ENCODE measurements at regions not wholly inside any gene's neighbourhood (a gene's known extent, or its start where the extent isn't known, plus 50 kb on each side); places are given as distances from the start of the nearest gene placed in this dataset.

DNA sequence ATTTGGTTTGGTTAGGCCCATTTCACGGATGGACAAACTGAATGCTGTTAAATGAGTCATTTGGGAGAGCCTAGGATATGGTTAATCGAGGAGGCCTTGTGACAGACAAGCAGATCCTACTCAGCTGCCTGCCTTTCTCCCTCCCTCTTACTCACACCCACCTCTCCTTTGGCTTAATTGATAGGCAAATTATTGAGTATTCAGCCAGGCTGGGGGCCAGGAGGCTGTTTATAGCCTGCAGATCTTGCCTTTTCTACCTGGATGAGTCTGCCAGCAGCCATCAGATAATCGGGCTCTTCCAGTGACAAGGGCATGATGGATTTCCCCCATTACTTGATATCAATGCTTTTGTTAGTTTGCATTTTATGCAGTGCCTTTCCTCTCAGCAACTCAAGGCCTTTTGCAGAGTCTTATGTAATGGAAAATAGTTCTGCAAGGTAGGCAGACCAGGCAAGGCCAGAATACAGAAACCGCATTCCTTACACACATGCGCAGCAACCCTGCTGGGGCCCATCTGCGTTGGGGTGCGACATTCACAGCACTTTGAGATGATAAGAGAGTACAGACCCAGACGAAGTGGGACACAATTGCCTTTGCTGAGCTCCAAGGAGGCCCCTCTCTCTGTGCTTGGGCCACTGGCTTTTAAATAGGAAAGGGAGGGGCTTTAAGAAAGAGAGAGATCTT is 96.2 kb upstream of the ATP6AP2 start:
- DNase-seq: no peak

DNA sequence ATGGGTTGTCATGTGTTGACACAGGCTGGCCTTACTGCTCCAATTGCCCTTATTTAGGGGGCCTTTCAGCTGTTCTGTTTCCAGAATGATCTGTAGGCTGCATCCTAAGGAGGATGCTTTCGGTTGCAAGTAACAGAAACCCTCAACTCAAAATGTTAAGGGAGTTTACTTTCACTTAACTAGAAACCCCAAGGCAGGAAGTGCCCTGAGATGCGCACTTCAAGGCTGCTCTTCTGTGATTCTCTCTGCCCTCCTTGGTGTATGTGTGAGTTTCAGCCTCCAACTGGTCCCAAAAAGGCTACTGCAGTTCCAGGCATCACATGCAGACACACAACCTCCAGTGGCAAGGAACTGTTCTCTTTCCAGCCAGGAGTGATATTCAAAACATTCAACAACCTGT is 97.3 kb upstream of the ATP6AP2 start:
- DNase-seq: no peak

DNA sequence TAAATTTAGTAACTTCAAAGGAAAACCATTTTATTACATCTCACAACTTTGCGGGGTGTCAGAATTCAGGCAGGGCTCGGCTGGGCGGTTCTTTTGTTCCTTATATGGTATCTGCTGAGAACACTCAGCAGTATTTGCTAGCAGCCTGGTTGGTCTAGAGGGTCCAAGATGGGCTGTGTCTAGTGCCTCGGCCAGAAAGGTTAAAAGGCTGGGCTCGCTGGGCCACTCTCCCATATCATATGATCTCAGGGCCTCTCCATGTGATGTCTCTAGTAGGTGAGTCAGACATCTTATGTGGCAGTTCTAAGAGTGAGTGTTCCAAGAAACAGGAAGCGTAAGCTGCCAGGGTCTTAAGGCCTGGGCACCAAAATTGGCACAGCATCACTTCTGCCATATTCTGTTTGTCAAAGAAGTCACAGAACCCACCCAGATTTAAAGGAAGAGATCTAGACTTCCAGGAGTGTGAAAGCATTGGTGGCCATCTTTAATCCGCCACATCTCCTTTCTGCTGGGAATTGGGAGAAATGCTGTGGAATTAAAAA is 100.9 kb upstream of the ATP6AP2 start:
- DNase-seq: no peak

DNA sequence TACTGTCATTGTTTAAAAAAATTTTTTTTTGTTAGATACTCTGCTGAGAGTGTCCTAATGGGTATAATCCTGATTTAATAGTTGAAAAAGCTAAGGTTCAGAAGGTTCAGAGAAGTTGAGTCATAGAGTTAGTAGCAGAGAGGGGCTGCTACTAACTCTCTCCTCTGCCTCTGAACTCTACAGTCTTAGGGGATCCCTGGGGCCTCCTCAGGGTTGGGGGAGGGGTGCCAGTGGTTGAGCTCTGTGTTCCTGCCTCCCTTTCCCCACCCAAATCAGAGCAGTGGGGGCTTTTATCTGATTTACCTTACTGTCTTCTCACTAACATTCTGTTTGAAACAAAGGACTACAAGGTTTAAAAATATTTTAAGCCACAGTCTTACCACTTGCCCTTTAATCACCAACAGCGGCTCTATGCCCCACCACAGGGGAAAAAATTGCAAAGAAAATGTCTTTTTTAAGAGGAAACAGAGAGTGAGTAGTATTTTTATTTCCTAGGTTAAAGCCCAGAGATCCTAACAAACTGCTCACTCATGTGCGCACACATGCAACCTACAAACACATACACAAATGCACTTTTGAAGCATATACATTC is 102.2 kb upstream of the ATP6AP2 start:
- no peak for DNase-seq

DNA sequence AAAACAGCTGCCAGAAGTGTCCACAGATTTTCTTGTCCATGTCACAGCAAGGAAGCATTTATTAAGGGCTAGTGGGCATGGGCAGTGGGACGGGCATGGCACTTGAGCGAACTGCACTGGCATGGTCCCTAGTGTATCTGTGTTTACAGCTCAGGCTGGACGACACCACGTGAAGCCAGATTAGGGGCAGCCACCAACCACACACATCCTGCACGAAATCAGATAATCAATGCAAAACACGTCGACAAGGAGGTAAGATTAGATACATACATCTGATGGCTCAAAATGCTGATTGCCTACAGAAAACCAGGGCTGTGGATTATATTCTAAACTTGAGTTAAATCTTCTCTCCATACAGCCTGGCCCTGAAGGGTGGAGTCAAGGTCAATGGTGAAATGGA is 103.8 kb upstream of the ATP6AP2 start:
- peak; percentile 5 for DNase-seq

DNA sequence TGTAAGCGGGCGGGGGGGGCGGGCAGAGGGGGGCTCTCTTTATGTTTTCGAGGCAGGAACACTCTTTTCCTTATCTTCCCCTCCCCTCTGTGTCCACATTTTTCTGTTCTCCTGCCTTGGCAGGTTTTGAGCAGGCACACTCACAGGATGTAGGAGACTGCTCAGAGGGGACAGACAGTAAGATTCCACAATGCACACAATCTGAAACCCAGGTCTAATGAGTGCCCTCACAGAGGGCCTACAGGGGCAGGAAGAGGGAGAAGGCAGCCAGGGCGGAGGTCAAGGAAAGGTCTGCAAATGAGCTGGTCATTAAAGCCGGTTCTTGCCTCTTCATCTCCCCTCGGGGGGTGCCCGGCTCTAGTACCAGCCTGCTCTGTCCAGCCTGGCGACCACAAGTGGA is 106.1 kb upstream of the ATP6AP2 start:
- DNase-seq: no peak

DNA sequence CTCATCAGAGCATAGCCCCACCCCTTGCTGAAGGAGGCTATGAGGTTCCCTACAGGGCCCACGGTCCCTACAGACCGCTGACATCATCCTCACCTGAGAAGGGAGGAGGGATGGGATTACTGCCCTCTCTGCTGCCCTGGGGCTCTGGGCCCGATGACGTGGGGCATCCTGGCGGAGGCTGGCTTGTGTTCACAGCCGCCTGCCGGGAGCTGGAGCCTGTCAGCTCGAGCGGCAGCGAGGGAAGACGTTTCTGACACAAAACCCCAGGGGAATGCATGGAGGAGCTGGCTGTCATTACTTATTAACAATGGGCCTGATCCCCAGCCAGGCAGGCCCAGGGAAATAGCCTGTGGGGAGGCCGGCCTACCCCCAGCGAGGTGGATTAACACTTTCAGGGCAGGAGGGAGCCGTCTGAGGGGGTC is 106.6 kb upstream of the ATP6AP2 start:
- no peak for DNase-seq

DNA sequence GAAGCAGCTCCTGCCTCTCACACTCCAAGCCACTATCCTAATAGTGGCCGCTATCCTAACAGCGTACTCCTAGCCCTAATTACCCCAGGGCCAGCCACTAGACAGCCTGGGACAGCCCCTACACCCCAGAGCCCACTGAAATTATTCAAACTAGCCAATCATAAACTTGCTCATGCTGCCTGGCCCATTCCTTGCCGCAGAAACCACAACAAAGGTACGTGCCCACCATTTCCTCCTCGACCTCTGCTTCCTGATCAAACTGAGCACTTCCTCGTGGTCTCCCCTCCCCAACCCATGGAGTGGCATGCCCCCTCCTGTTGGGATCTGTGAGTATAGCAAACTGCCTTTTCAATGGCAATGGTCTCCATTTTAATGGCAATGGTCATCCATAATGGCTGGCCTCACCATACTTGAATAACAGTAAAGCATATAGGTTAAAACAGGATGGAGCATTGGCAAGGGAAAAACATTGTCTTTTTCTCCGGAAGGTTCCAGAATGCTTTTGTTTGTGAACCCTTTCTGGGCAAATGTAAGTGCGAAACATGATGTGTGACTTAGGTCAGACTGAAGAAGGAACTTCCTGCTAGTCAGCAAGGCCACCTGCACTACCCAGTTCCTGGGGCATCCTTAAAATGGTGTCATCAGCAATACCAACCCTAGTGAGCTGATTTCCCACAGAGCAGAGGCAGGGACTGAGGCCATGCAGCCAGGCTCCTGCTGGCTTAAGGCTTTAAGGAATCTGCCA is 107.1 kb upstream of the ATP6AP2 start:
- DNase-seq: no peak

DNA sequence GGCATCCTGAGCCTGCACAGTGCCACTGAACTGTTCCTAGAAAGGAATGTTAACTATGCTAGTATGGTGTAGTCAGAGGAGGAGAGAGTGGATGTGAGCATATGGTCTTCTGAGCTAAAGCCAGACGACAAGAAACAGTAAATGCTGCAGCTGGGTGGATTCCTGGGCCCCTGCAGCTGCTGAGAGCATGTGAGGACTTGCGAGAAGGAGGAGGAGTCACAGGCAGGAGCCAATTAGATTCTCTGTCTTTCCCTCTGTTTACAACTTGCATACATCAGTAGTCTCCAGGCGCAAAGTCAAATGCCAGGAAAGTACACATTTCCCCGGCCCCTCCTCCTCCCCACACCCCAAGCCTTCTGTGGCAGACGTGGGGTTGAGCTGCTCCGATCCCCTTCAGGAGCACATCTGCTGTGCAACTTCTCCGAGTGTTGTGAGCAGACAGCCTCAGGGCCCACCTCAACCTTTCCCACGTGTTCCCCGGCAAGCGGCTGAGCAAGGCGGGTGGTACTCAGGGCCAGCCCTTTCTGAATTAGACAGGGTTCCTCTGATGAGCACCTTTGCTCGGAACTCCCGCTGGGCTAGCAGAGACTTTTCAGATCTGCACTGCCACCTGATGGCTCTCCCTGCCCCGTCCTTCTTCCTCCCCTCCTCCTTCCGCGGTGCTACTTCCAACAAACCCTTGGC is 108.7 kb upstream of the ATP6AP2 start:
- peak; percentile 7 for DNase-seq

DNA sequence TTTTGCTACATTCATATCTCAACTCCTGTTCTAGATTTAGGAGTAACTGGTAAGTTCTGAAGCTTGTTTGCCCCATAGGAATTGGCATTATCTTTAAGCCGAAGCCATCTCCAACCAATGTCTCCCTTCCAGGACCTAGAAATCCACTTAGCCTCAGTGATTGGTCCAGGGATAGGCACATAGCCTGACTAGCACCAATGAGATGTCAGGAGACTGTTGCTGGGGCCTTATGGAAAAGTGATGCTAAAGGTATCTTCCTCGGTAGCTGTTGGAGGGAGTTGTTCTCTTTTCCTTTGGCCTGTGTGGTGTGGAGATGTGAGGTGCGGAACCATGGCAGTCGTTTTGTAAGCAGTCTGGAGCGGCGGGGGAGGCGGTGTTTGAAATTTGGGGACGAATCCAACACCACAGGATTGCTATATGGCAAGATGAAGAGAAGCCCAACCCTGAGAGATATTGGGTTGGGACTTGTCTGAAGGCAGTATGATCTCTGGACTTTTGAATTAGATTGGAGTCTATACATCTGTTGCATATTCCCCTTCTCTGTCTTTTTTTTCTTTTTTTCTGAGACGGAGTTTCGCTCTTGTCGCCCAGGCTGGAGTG is 109.8 kb upstream of the ATP6AP2 start:
- no peak for DNase-seq

DNA sequence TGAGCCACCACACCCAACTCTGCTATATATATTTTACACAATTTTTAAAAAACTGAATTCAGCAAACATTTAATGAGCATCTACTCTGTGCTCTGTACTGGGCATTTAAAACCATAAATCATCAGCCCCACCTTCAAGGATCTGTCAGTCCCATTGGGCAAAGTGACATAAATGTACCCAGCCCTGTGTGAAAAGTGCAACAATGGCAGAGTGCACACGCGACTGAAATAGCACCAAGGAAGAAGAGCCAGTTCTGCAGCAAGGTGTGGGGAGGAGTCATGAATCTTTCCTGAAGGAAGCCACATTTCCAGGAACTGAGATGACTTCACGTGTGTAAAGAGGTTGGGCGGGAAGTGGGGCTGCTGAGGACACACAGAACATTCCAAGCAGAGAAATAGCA is 111.5 kb upstream of the ATP6AP2 start:
- DNase-seq: no peak

DNA sequence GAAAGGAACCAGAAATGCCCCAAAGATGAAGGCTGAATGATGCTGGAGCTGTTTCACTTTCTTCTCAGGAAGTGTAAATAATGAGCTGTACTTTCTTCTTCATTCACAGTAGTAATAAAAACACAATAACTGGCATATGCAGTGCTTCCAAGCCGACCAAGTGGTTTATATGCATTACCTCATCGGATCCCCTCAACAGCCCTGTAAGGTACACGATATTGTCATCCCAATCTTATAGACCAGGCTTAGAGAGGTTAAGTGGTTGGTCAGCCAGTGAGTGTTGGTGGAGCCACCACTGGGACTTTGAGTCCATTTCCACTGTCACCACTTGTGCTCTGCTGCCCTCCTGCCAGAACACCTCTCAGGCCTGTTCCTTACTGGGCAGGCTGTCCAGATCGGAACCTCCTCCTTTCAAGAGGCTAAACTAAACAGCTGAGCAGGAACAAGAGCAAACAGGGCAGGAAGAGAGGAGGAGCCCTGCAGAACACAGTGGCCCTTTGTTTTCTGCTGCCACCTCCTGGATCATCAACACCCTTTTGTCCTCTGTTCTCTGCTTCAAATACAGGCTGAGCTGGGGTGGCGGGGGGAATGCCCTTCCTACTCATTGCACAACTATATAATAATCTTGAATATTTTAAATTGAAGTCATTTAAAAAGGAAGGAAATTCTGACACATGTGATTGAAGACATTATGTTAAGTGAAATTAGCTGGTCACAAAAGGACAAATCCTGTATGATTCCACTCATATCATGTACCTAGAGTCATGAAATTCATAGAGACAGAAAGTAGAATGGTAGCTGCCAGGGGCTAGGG is 112.5 kb upstream of the ATP6AP2 start:
- DNase-seq: peak; percentile 35

DNA sequence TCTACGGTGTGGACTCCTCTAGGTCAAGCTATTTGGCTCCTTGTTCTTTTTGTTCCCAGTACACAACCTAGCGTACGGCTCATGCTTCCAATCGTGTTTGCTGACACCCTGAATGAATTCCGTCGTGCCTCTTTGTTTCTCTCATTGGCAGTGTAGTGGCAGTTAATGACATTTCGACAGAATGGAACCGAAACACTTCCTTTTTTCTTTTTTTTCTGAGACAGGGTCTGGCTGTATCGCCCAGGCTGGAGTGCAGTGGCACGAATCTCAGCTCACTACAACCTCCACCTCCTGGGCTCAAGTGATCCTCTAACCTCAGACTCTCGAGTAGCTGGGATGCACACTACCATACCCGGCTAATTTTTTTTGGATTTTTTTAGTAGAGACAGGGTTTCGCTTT is 113.3 kb upstream of the ATP6AP2 start:
- no peak for DNase-seq

DNA sequence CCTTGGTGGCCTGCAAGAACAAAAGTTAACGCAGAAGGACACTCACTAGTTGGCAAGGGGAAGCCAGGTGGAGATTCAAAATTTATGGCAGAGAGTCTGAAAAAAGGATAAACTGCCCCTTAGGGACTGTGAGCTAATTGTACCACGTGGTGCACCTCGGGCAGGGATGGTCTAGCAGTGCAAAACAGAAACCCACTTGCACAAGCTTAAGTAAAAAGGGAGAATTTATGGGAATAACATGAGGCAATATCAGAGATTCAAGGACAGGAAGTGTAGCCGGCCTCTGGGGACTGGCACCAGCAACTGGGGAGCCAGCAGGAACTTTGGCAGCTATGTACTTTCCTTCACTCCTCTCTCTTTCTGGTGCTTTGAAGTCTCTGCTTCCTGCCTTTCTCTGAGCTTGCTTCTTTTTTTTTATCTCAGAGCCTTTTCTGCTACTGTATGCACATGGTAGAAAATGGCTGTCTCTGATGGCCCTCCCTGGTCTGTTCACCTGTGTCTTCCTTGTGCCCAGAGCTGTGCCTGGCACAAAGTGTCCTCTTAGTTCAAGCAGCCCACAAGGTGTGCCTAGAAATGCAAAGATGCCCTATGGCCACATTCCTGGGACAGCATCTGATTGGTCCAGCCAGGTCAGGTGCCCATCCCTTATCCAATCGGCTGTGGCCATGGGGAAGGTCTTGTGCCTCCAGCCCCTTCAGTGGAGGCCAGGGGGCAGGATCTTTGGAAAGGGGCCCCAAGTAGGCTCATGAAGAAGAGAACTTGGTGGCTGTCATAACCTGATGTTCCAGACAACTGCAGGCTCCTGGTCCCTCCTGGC is 114.8 kb upstream of the ATP6AP2 start:
- DNase-seq: no peak

DNA sequence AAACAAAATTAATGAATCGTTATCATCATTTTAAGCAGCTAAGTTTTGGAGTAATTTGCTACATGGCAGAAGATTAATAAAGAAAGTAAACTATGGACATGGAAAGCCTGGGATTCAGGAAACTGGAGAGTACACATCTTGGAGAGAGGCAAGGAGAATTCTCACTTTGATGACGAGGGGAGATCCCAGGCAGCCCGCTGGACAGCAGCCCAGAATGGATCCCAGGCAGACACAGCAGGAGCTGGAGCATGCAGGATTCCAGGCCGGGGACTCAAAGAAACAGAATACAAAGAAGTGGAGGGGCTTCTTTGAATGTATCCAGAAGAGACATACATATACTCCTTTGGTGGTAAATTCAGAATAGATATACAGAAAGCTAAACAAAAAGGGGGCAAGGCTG is 118.0 kb upstream of the ATP6AP2 start:
- DNase-seq: no peak

DNA sequence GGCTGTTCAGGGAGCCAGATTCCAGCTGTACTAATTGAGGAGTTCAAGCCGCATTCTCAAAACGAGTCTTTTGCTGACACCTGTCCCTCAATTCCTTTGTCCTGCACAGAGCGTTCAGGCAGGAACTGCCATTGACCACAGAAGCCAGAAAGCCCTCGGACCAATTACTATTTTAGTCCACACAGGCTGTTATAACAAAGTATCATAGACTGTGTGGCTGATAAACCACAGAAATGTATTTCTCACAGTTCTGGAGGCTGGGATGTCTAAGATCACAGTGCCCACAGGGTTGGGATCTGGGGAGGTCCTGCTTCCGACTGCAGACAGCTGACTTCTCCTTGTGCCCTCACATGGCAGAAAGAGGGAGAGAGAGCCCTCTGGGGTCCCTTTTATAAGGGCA is 119.8 kb upstream of the ATP6AP2 start:
- DNase-seq: no peak

DNA sequence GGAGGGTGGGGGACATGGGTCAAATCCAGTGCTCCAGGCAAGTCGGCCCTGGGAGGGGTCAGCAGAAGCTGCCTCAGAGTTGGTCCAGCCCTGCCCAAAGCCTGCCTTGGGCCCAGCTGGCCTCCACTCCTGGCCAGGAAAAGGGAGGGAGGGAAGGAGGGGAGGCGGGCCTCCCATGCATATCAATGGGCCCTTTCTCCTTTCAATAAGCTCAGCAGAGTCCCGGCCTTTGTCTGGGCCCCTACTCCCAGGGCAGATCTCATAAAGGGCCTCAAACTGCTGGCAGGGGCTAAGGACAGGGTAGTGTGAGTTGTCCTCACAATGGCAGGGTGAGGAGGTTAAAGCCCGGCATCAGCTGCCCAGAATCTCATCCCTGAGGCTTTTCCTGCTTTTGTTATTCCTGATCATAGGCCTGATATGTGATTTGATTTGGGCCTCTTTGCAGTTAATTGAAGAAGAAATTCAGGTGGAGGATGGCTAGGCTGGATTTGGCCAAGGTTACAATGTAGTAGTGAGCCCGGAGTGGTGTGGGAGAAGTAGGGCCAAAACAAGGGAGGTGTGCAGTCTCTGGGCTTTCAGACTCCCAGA is 121.1 kb upstream of the ATP6AP2 start:
- no peak for DNase-seq

DNA sequence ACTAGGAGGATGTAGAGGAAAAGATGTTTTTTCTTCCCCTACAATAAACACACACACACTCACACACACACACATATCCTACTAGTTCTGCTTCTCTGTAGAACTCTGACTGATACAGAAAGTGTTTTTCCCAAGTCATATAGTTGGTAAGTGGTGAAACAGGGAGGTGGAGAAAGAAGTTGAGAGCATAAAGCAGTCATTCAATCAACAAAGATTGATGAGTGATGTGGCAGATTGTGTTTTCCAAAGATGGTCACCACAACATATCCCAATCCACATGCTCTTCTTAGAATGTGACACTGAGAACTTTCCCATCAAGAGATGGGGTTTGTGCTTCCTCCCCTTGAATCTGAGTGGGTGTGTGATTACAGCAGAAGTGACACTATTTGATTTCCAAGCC is 123.4 kb upstream of the ATP6AP2 start:
- no peak for DNase-seq

DNA sequence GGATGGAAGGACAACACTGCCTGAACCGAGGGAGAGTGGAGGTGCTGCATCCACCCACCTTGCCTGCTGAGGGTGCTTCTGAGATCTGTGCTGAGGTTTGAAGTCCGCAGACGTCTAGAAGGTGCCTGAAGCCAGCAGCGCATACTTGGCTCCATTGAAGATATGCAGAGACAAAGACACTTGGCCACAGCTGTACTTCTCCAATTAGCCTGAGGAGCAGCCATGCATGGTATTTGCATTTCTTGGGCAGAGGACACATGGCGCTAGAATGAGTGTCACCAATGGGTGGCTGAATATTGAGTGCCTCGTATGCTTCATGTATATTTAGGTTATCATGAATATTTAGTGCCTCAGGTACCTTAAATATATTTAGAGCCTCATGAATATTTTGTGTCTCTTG is 128.7 kb upstream of the ATP6AP2 start:
- DNase-seq: no peak

DNA sequence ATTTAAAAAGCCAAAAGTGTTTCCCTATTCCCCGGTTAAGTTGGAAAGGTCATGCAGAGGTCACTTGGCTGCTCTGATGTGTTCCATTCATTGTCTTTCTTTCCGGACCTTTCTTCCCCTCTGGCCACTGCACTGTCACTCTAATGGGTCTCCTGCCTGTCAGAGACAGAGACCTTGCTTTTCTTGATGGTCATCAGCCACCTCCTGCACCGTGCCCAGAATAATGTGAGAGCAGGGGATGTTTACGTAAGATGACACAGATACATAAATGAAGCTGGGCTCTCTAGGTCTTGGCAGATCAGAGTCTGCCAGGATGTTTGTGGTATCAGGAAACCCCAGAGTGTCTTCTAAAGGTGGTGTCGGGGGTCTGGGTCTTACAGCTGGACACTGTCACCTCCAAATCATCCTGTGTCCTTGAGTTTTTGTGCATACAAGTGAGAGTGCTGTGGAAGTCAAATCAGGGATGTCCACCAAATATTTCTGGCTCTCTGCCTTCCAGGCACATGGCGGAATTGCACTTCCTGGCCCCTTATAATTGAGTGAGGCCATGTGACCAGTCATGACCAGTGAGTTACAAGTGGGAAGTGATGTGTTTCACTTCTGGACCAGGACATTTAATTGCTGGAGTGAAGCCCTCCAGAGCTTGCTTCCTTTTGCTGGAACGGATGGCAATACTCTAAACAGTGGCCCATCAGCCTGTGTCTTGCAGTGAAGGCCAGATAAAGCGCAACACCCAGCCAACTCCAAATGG is 130.6 kb upstream of the ATP6AP2 start:
- DNase-seq: no peak
